ENCODE measurements at regions not wholly inside any gene's neighbourhood (a gene's known extent, or its start where the extent isn't known, plus 50 kb on each side); places are given as distances from the start of the nearest gene placed in this dataset.

DNA sequence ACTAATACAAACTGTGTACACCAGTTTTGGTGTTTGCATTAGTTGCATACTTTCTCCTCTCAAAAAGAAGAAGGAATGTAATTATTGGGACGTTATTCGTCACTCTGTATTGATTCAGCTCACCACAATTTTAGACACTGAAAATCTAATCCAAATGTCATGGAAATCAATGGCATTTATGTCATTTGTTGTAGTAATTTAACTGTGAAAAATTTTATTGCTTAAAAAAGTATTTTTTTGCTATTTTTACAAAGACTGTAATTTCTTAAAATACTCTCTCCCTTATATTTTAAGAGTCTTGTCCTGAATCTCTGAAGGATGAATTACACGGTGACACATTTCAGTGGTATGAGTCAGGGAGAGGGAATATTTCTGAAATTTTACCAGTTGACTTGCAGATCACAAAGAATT lies 2117.6 kb downstream of the PCDH9 start (continued):
- TF ChIP-seq CEBPZ (IDR thresholded peaks at IDR 0.05; ENCODE audit: low read depth, low read length), result no peak
- no peak for TF ChIP-seq REST (IDR thresholded peaks at IDR 0.05; ENCODE audit: low read depth, low read length)
- no peak for TF ChIP-seq RB1 (IDR thresholded peaks at IDR 0.05; ENCODE audit: borderline replicate concordance)
- TF ChIP-seq HCFC1 (IDR thresholded peaks at IDR 0.05; ENCODE audit: low read length), result no peak
- TF ChIP-seq SREBF2 (IDR thresholded peaks at IDR 0.05; ENCODE audit: low read length), result no peak
- TF ChIP-seq HDGF (IDR thresholded peaks at IDR 0.05), result no peak

GRCh38 chr13:65112123-65112522 lies 2118.0 kb downstream of the PCDH9 start:
- Histone ChIP-seq H3K4me2 (ENCODE audit: control insufficient read depth, insufficient read depth) (no peak overlapping the region), H3K27me3 (replicated peaks in 1 of 2; ENCODE audit: control insufficient read depth in 2 of 2, insufficient read depth in 2 of 2, low read length in 1 of 2) (no peaks in the 10 kb centered on the region), H4K20me1 (ENCODE audit: control insufficient read depth, insufficient read depth) (no peaks in the 10 kb centered on the region), H3K9ac (ENCODE audit: control insufficient read depth, insufficient read depth, low read length) (no peak overlapping the region), H3K27ac (ENCODE audit: control insufficient read depth, insufficient read depth) (no peak overlapping the region), H3K4me3 (no peak overlapping the region), H3K9me3 (replicated peaks; ENCODE audit: control insufficient read depth, insufficient read depth, low read length) (no peaks in the 10 kb centered on the region), H3K4me1 (ENCODE audit: control insufficient read depth, insufficient read depth, low read length) (no peaks in the 10 kb centered on the region), H3K36me3 (ENCODE audit: control insufficient read depth in 2 of 2, insufficient read depth in 2 of 2, low read length in 1 of 2) (no peaks in the 10 kb centered on the region), H2AFZ (ENCODE audit: control insufficient read depth, low read depth, low read length) (no peak overlapping the region), H3K79me2 (ENCODE audit: control insufficient read depth, insufficient read depth, low read length) (no peaks in the 10 kb centered on the region)
- CTCF ChIA-PET, result no interaction called here
- intact Hi-C loops (cut with micrococcal nuclease; ENCODE audit: unreplicated experiment), result no loop called here
- no TSS peak for BruUV-seq (replicated peaks)
- POLR2A ChIA-PET, result interaction anchor here (0.6 kb wide), 1 partner anchor 632 kb away, joined by 3 read pairs; no protein-coding TSS in a partner anchor
- in situ Hi-C loops (cut with MboI), result no loop called here
- SMC1A ChIA-PET (ENCODE audit: uncharacterized antibody, unreplicated experiment), result interaction anchor here (0.7 kb wide), 1 partner anchor 58 kb away, joined by 4 read pairs; no protein-coding TSS in a partner anchor
- RAD21 ChIA-PET (ENCODE audit: unreplicated experiment), result no interaction called here
- 67% methylated on average over 1 of the region's 1 CpG for WGBS (ENCODE audit: insufficient coverage, insufficient replicate concordance, low lambda C conversion rate, missing lambda C conversion rate)
- DNase-seq (ENCODE audit: low read depth, low spot score) (no peak), ATAC-seq (no peak), FAIRE-seq (no peak)
- no peak for TF ChIP-seq MXI1 (IDR thresholded peaks at IDR 0.05; ENCODE audit: low read depth, low read length)
- no peak for TF ChIP-seq SUZ12 (IDR thresholded peaks at IDR 0.05; ENCODE audit: unreplicated experiment)
- no peak for TF ChIP-seq RB1 (IDR thresholded peaks at IDR 0.05; ENCODE audit: borderline replicate concordance)
- no peak for TF ChIP-seq E2F4 (IDR thresholded peaks at IDR 0.05; ENCODE audit: low read depth, low read length)
- TF ChIP-seq, protein P1, sequence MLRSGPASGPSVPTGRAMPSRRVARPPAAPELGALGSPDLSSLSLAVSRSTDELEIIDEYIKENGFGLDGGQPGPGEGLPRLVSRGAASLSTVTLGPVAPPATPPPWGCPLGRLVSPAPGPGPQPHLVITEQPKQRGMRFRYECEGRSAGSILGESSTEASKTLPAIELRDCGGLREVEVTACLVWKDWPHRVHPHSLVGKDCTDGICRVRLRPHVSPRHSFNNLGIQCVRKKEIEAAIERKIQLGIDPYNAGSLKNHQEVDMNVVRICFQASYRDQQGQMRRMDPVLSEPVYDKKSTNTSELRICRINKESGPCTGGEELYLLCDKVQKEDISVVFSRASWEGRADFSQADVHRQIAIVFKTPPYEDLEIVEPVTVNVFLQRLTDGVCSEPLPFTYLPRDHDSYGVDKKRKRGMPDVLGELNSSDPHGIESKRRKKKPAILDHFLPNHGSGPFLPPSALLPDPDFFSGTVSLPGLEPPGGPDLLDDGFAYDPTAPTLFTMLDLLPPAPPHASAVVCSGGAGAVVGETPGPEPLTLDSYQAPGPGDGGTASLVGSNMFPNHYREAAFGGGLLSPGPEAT (IDR thresholded peaks at IDR 0.05; ENCODE audit: low read depth), result no peak
- TF ChIP-seq RAD21 (IDR thresholded peaks at IDR 0.05; ENCODE audit: insufficient read depth, low read depth, low read length), result no peak
- no peak for TF ChIP-seq ZNF207 (IDR thresholded peaks at IDR 0.05; ENCODE audit: borderline replicate concordance)
- TF ChIP-seq DPF2 (IDR thresholded peaks at IDR 0.05), result no peak
- TF ChIP-seq NR2C2 (IDR thresholded peaks at IDR 0.05; ENCODE audit: borderline replicate concordance, control insufficient read depth, insufficient read length, low read depth), result no peak
